HL-60 (cell line): ENCODE measurements at regions not wholly inside any gene's neighbourhood (a gene's known extent, or its start where the extent isn't known, plus 50 kb on each side); places are given as distances from the start of the nearest gene placed in this dataset.

Experiments used
- DNase-seq, 2 experiments: peaks; one replicate each; pipeline ENCODE4 v3.0.0-alpha.2; 2010 to 2020; ENCODE audit warnings: low read depth in 1 of 2, low spot score in 1 of 2
- H3K27ac ChIP-seq: fragments of 250-450 bp; sonication (Bioruptor Pico); replicated peaks from 2 replicates; pipeline ENCODE4 v1.5.1; 2020; ENCODE audit warnings: mild to moderate bottlenecking, moderate library complexity
- H3K27me3 ChIP-seq: fragments of 250-450 bp; sonication (Bioruptor Pico); 2 replicates; pipeline ENCODE4 v1.5.1; 2021; ENCODE audit warnings: mild to moderate bottlenecking, moderate library complexity; ENCODE audit not compliant: insufficient read depth, poor library complexity, severe bottlenecking
- H3K4me3 ChIP-seq: replicated peaks from 2 replicates; pipeline ENCODE4 v1.5.1; 2011; ENCODE audit warnings: mild to moderate bottlenecking, control low read depth, low read length; ENCODE audit not compliant: insufficient read depth
- GABPA ChIP-seq: IDR thresholded peaks from 2 replicates; pipeline ENCODE4 v1.6.1; 2012; ENCODE audit warnings: low read depth
- POLR2AphosphoS5 ChIP-seq: IDR thresholded peaks from 2 replicates; pipeline ENCODE4 v1.6.1; 2012; ENCODE audit warnings: low read depth
- SPI1 ChIP-seq: IDR thresholded peaks from 2 replicates; pipeline ENCODE4 v1.6.1; 2012; ENCODE audit warnings: low read depth, mild to moderate bottlenecking, borderline replicate concordance
- TF ChIP-seq, protein P1 (sequence below): IDR thresholded peaks from one replicate; pipeline ENCODE4 v1.5.1; 2011; ENCODE audit warnings: low read length, control low read depth, inconsistent platforms; ENCODE audit not compliant: insufficient read depth
- TF ChIP-seq, protein P2 (sequence below): IDR thresholded peaks from 2 replicates; pipeline ENCODE4 v1.6.1; 2012; ENCODE audit warnings: low read depth; ENCODE audit not compliant: insufficient replicate concordance

- no peak for DNase-seq
- no peaks in the 10 kb centered on the region for H3K27me3 ChIP-seq
- TF ChIP-seq, protein P1, sequence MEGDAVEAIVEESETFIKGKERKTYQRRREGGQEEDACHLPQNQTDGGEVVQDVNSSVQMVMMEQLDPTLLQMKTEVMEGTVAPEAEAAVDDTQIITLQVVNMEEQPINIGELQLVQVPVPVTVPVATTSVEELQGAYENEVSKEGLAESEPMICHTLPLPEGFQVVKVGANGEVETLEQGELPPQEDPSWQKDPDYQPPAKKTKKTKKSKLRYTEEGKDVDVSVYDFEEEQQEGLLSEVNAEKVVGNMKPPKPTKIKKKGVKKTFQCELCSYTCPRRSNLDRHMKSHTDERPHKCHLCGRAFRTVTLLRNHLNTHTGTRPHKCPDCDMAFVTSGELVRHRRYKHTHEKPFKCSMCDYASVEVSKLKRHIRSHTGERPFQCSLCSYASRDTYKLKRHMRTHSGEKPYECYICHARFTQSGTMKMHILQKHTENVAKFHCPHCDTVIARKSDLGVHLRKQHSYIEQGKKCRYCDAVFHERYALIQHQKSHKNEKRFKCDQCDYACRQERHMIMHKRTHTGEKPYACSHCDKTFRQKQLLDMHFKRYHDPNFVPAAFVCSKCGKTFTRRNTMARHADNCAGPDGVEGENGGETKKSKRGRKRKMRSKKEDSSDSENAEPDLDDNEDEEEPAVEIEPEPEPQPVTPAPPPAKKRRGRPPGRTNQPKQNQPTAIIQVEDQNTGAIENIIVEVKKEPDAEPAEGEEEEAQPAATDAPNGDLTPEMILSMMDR: no peak
Measured at GRCh38 chr11:128206461-128206860, 380.9 kb downstream of the ETS1 start.

GRCh38 chr11:128205796-128206195 is 381.6 kb downstream of the ETS1 start:
- no peak overlapping the region for H3K4me3 ChIP-seq
- no peak for TF ChIP-seq GABPA
- TF ChIP-seq, protein P2, sequence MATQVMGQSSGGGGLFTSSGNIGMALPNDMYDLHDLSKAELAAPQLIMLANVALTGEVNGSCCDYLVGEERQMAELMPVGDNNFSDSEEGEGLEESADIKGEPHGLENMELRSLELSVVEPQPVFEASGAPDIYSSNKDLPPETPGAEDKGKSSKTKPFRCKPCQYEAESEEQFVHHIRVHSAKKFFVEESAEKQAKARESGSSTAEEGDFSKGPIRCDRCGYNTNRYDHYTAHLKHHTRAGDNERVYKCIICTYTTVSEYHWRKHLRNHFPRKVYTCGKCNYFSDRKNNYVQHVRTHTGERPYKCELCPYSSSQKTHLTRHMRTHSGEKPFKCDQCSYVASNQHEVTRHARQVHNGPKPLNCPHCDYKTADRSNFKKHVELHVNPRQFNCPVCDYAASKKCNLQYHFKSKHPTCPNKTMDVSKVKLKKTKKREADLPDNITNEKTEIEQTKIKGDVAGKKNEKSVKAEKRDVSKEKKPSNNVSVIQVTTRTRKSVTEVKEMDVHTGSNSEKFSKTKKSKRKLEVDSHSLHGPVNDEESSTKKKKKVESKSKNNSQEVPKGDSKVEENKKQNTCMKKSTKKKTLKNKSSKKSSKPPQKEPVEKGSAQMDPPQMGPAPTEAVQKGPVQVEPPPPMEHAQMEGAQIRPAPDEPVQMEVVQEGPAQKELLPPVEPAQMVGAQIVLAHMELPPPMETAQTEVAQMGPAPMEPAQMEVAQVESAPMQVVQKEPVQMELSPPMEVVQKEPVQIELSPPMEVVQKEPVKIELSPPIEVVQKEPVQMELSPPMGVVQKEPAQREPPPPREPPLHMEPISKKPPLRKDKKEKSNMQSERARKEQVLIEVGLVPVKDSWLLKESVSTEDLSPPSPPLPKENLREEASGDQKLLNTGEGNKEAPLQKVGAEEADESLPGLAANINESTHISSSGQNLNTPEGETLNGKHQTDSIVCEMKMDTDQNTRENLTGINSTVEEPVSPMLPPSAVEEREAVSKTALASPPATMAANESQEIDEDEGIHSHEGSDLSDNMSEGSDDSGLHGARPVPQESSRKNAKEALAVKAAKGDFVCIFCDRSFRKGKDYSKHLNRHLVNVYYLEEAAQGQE: no peak
- TF ChIP-seq POLR2AphosphoS5: no peak
- TF ChIP-seq, protein P1: no peak
- TF ChIP-seq SPI1: no peak
- no peak overlapping the region for H3K27ac ChIP-seq
- no peaks in the 10 kb centered on the region for H3K27me3 ChIP-seq
- DNase-seq: no peak

More at GRCh38 chr11:128206461-128206860, 380.9 kb downstream of the ETS1 start:
- no peak overlapping the region for H3K4me3 ChIP-seq
- no peak overlapping the region for H3K27ac ChIP-seq

GRCh38 chr11:128204898-128205297 is 382.5 kb downstream of the ETS1 start:
- Histone ChIP-seq H3K4me3 (no peak overlapping the region), H3K27me3 (no peaks in the 10 kb centered on the region), H3K27ac (no peak overlapping the region)
- TF ChIP-seq, protein P2: no peak
- no peak for TF ChIP-seq GABPA
- no peak for TF ChIP-seq POLR2AphosphoS5
- no peak for TF ChIP-seq SPI1
- TF ChIP-seq, protein P1: no peak
- DNase-seq: no peak

DNA sequence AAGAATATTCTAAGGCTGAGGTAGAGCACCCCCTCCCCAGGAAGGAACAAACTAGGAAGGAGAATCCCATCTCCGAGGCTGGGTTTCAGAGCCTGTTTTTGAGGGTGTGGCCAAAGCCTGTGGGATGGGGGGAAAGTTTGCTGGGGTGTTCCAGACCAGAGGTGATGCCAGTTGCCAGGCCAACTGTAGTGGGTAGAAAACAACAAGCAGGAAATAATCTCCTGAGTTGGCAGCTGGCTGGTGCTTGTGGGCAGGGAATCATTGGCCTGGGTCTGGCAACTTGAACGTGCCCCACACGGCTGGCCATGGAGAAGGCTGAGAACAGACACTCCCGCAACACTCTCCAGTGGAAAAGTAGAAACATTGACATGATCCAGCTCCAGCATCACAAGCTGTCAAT is 385.6 kb downstream of the ETS1 start:
- TF ChIP-seq, protein P1: no peak
- TF ChIP-seq POLR2AphosphoS5 (no peak), GABPA (no peak), SPI1 (no peak)
- TF ChIP-seq, protein P2: no peak
- no peak for DNase-seq

More for the DNA sequence above, 385.6 kb downstream of the ETS1 start:
- no peaks in the 10 kb centered on the region for H3K27me3 ChIP-seq
- H3K4me3 ChIP-seq: no peak overlapping the region
- no peak overlapping the region for H3K27ac ChIP-seq
